Body of pancreas (tissue), 4 donors: ENCODE measurements at regions not wholly inside any gene's neighbourhood (a gene's known extent, or its start where the extent isn't known, plus 50 kb on each side); places are given as distances from the start of the nearest gene placed in this dataset.
"Not testable (repeated sequence)": the region's sequence is repeated elsewhere in the genome, so short reads cannot be mapped to it uniquely, and the experiment has no call there.

ENCODE experiments used
- CTCF ChIP-seq, 7 experiments: fragments of 450-650 bp in 4 of 7; fragments of 200-600 bp in 3 of 7; sonication (generic) in 3 of 7; IDR thresholded peaks; one replicate each; pipeline ENCODE4 v1.5.1; 2016 to 2019; ENCODE audit warnings: antibody characterized with exemption in 7 of 7
- POLR2A ChIP-seq, 3 donors: fragments of 450-650 bp; IDR thresholded peaks; one replicate each; pipeline ENCODE4 v1.6.1; 2016; ENCODE audit warnings: antibody characterized with exemption in 3 of 3, mild to moderate bottlenecking in 2 of 3

DNA sequence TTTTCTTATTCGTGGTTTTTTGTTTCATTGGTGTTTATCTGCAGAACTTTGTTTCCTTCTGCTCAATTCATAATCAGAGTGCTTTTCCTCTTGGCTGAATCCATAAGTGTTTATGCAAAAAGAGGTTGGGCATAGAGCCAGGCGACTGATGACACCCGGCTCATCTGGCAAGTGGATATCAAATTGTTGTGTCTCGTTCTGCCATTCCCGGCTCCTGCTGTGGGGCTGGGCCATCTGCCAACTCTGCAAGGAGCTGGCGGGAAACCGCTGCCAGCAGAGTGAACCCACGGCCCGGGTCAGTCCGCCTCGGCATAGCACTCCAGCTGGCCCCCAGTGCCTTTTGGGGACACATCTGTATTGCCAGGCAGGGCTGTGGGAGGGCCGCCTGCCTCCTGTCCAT, 83.0 kb upstream of the ROPN1B start:
- TF ChIP-seq CTCF, POLR2A (IDR thresholded peaks at IDR 0.05): not testable (repeated sequence)
